Activated naive CD4-positive, alpha-beta T cell treated with anti-CD3 and anti-CD28 coated beads, Interleukin-2, amount 50 U/mL, for 24 hours (primary cell): ENCODE measurements at regions not wholly inside any gene's neighbourhood (a gene's known extent, or its start where the extent isn't known, plus 50 kb on each side); places are given as distances from the start of the nearest gene placed in this dataset.

ENCODE experiments used
- H3K27ac Mint-ChIP-seq: one replicate; pipeline ENCODE4 v1.8.0; 2021; ENCODE audit warnings: mild to moderate bottlenecking, mixed read lengths
- H3K27me3 Mint-ChIP-seq: one replicate; pipeline ENCODE4 v1.8.0; 2021; ENCODE audit warnings: mixed read lengths
- H3K36me3 Mint-ChIP-seq: one replicate; pipeline ENCODE4 v1.8.0; 2021; ENCODE audit warnings: mixed read lengths
- H3K4me1 Mint-ChIP-seq: one replicate; pipeline ENCODE4 v1.8.0; 2021; ENCODE audit warnings: mixed read lengths
- H3K4me3 Mint-ChIP-seq: one replicate; pipeline ENCODE4 v1.8.0; 2021; ENCODE audit warnings: mild to moderate bottlenecking, mixed read lengths
- H3K9me3 Mint-ChIP-seq: one replicate; pipeline ENCODE4 v1.8.0; 2021; ENCODE audit warnings: mixed read lengths

DNA sequence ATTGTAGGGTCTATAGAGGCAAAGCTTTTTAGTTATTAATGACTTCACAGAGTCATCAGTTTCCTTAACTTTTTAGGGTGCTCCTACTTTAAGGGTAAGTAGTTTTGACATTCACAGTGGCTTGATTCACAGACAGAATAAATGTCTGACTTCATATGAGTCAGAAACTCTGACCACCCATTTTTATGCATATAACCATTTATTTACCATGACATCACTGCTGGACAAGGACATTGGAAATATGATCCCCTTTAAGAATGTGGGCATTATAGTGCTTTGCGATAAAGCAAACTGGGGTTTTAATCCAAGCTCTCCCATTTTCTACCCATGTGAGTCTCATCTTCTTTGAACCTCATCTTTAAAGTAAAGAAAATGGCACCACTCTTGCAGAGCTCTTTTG is 162.0 kb upstream of the MC4R start:
- Mint-ChIP-seq H3K27ac (no peak overlapping the region), H3K4me1 (no peaks in the 10 kb centered on the region), H3K9me3 (no peaks in the 10 kb centered on the region), H3K4me3 (no peak overlapping the region), H3K27me3 (no peaks in the 10 kb centered on the region), H3K36me3 (no peaks in the 10 kb centered on the region)

DNA sequence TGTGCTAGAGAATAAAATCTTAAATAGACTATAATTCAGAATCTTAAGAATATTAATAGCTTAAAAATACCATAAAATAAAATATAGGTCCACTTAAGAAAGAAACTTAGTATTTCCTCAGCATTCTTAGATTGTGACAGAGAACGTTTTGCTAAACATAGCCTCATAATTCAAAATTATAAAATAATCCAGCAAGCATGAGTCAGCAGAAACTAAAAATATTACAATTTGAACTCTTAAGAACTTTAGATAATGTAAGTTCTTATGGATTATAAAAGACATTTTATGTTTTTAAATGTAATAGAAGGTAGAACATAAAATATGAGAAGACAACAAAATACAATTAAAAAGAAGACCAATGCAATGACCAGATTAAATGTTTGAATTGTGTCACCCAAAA is 164.5 kb upstream of the MC4R start:
- no peaks in the 10 kb centered on the region for H3K27me3 Mint-ChIP-seq
- H3K27ac Mint-ChIP-seq = no peak overlapping the region
- H3K9me3 Mint-ChIP-seq = no peaks in the 10 kb centered on the region
- no peaks in the 10 kb centered on the region for H3K36me3 Mint-ChIP-seq
- no peak overlapping the region for H3K4me3 Mint-ChIP-seq
- H3K4me1 Mint-ChIP-seq = no peaks in the 10 kb centered on the region

GRCh38 chr18:60538891-60539290 is 166.3 kb upstream of the MC4R start:
- no peaks in the 10 kb centered on the region for H3K36me3 Mint-ChIP-seq

DNA sequence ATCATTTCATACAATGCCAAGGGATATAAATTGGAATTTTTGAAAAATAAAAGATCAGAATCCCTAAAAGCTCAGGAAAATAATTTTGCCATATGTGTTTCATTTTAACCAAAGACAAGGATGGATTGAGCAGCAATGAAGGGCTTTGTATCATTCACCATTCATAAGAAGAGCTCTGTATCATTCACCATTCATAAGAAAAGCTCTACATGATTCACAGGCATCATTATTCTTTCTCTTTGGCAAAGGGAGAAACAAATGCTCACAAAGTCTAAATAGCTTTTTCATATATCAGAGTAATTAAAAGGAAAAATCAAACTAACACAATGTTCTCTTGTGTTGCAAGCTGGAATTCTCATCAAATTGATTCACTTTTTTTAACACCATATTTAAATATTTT is 169.1 kb upstream of the MC4R start:
- H3K4me1 Mint-ChIP-seq = no peaks in the 10 kb centered on the region
- H3K4me3 Mint-ChIP-seq = no peak overlapping the region
- H3K27ac Mint-ChIP-seq = no peak overlapping the region
- H3K9me3 Mint-ChIP-seq = no peaks in the 10 kb centered on the region
- H3K27me3 Mint-ChIP-seq = no peaks in the 10 kb centered on the region
- no peaks in the 10 kb centered on the region for H3K36me3 Mint-ChIP-seq

More at GRCh38 chr18:60538891-60539290, 166.3 kb upstream of the MC4R start:
- Mint-ChIP-seq H3K27ac (no peak overlapping the region), H3K9me3 (no peaks in the 10 kb centered on the region), H3K27me3 (no peaks in the 10 kb centered on the region), H3K4me3 (no peak overlapping the region), H3K4me1 (no peaks in the 10 kb centered on the region)

- H3K9me3 Mint-ChIP-seq = no peaks in the 10 kb centered on the region
- no peak overlapping the region for H3K27ac Mint-ChIP-seq
- no peaks in the 10 kb centered on the region for H3K4me1 Mint-ChIP-seq
- no peaks in the 10 kb centered on the region for H3K36me3 Mint-ChIP-seq
- H3K4me3 Mint-ChIP-seq = no peak overlapping the region
- no peaks in the 10 kb centered on the region for H3K27me3 Mint-ChIP-seq
Measured at GRCh38 chr18:60543646-60544045, 171.1 kb upstream of the MC4R start.

- no peaks in the 10 kb centered on the region for H3K9me3 Mint-ChIP-seq
- no peaks in the 10 kb centered on the region for H3K27me3 Mint-ChIP-seq
- no peak overlapping the region for H3K27ac Mint-ChIP-seq
- no peaks in the 10 kb centered on the region for H3K4me1 Mint-ChIP-seq
- no peak overlapping the region for H3K4me3 Mint-ChIP-seq
- no peaks in the 10 kb centered on the region for H3K36me3 Mint-ChIP-seq
Measured at GRCh38 chr18:60549338-60549960, 176.9 kb upstream of the MC4R start.

GRCh38 chr18:60552948-60553347 is 180.4 kb upstream of the MC4R start:
- H3K36me3 Mint-ChIP-seq = no peaks in the 10 kb centered on the region
- no peaks in the 10 kb centered on the region for H3K4me1 Mint-ChIP-seq
- no peak overlapping the region for H3K27ac Mint-ChIP-seq
- H3K27me3 Mint-ChIP-seq = no peaks in the 10 kb centered on the region
- H3K9me3 Mint-ChIP-seq = no peaks in the 10 kb centered on the region
- no peak overlapping the region for H3K4me3 Mint-ChIP-seq

- Mint-ChIP-seq H3K4me3 (no peak overlapping the region), H3K27ac (no peak overlapping the region), H3K9me3 (no peaks in the 10 kb centered on the region), H3K36me3 (no peaks in the 10 kb centered on the region), H3K27me3 (no peaks in the 10 kb centered on the region), H3K4me1 (no peaks in the 10 kb centered on the region)
Measured at GRCh38 chr18:60554967-60555366, 182.4 kb upstream of the MC4R start.

DNA sequence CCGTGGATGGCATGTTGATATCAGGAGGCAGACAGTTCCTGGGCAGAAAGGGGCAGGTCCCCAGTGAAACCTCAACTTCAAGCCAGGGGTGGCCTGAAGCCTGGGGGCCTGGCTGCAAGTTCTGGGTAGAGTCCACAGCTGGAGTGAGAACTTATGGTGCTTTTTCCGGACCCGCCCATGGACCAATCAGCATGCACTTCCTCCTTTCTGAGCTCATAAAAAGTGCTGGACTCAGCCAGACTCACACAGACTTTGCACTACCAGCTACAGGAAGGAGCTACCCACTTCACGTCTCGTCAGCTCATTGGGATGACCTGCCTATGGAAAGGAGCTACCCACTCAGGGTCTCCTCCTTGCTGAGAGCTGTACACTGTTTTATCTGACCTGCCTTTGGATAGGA is 183.1 kb upstream of the MC4R start:
- Mint-ChIP-seq H3K4me1 (no peaks in the 10 kb centered on the region), H3K27me3 (no peaks in the 10 kb centered on the region), H3K9me3 (no peaks in the 10 kb centered on the region), H3K4me3 (no peak overlapping the region), H3K27ac (no peak overlapping the region), H3K36me3 (no peaks in the 10 kb centered on the region)

DNA sequence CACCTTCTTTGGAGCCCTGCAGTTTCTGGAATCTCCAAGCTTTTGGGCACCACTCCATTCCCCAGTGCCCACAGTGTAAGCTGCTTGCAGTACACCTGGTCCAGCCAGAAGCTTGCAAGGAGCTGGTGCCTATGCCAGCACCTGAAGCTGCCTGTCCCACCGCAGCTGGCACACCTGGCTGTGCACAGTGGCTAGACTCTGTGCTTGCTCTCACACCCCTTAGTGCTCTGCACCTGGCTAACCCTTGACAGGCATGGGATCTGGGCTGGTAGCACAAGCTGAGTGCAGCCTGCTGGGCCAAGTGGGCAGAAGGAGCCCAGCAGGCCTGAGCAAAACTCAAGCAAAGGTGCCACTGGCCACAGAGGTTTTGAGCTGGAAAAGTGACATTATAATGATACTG is 183.8 kb upstream of the MC4R start:
- H3K9me3 Mint-ChIP-seq = no peaks in the 10 kb centered on the region
- H3K36me3 Mint-ChIP-seq = no peaks in the 10 kb centered on the region
- no peak overlapping the region for H3K4me3 Mint-ChIP-seq
- H3K27ac Mint-ChIP-seq = no peak overlapping the region
- H3K27me3 Mint-ChIP-seq = no peaks in the 10 kb centered on the region
- H3K4me1 Mint-ChIP-seq = no peaks in the 10 kb centered on the region

DNA sequence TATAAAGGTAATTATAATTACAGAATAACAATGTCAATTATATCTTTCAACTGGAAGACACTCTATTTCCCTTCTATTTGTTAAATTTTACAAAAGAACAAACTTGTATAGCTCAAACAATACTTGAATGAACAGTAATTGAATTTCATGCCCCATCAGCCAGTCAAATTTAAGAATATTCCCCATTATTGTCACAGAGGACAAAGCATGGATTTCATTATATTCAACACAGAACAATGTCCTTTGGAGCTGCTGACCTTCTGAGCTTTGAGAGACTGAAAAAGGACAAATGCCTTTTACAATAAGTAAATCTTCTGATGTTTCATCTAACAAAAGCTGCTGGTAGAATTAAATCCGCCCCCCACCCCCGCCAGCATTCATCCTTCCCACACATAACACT is 187.5 kb upstream of the MC4R start:
- Mint-ChIP-seq H3K36me3 (no peaks in the 10 kb centered on the region), H3K27me3 (no peaks in the 10 kb centered on the region), H3K4me3 (no peak overlapping the region), H3K9me3 (no peaks in the 10 kb centered on the region), H3K27ac (no peak overlapping the region), H3K4me1 (no peaks in the 10 kb centered on the region)

GRCh38 chr18:60563082-60563481 is 190.5 kb upstream of the MC4R start:
- Mint-ChIP-seq H3K9me3 (no peaks in the 10 kb centered on the region), H3K27ac (no peak overlapping the region), H3K4me1 (no peaks in the 10 kb centered on the region), H3K36me3 (no peaks in the 10 kb centered on the region), H3K4me3 (no peak overlapping the region), H3K27me3 (no peaks in the 10 kb centered on the region)

- H3K27ac Mint-ChIP-seq = no peak overlapping the region
- H3K4me1 Mint-ChIP-seq = no peaks in the 10 kb centered on the region
- no peaks in the 10 kb centered on the region for H3K9me3 Mint-ChIP-seq
- H3K4me3 Mint-ChIP-seq = no peak overlapping the region
- H3K27me3 Mint-ChIP-seq = no peaks in the 10 kb centered on the region
- no peaks in the 10 kb centered on the region for H3K36me3 Mint-ChIP-seq
Measured at GRCh38 chr18:60568220-60568619, 195.6 kb upstream of the MC4R start.

GRCh38 chr18:60570172-60570571 is 197.6 kb upstream of the MC4R start:
- no peaks in the 10 kb centered on the region for H3K27me3 Mint-ChIP-seq
- no peak overlapping the region for H3K27ac Mint-ChIP-seq
- H3K36me3 Mint-ChIP-seq = no peaks in the 10 kb centered on the region

DNA sequence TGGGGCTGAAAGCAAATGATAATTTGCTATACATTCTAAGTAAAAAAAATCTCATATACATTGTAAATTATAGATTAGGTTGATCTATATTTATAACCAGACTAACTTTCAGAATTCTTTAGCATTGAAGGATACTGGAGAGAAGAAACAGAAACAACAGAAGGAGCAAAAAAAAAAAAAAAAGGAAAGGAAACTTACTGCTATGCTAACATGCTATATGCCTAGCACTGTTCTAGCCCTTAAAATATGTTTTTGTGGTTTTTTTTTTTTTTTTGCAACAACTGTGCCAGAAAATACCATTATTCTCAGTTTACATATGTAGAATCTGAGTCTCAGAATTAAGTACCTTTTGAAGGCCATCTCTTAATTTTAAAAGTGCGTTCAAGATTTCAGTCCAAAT is 204.9 kb upstream of the MC4R start:
- Mint-ChIP-seq H3K36me3 (no peaks in the 10 kb centered on the region), H3K27me3 (no peaks in the 10 kb centered on the region), H3K4me1 (no peaks in the 10 kb centered on the region), H3K9me3 (no peaks in the 10 kb centered on the region), H3K27ac (no peak overlapping the region), H3K4me3 (no peak overlapping the region)

More at GRCh38 chr18:60570172-60570571, 197.6 kb upstream of the MC4R start:
- Mint-ChIP-seq H3K4me1 (no peaks in the 10 kb centered on the region), H3K4me3 (no peak overlapping the region), H3K9me3 (no peaks in the 10 kb centered on the region)

GRCh38 chr18:60585670-60586069 is 213.1 kb upstream of the MC4R start:
- Mint-ChIP-seq H3K36me3 (no peaks in the 10 kb centered on the region), H3K4me1 (no peaks in the 10 kb centered on the region), H3K4me3 (no peak overlapping the region), H3K9me3 (peaks cover 5% of the 10 kb centered on the region), H3K27ac (no peak overlapping the region), H3K27me3 (no peaks in the 10 kb centered on the region)

- no peak overlapping the region for H3K27ac Mint-ChIP-seq
- no peaks in the 10 kb centered on the region for H3K4me1 Mint-ChIP-seq
- H3K9me3 Mint-ChIP-seq = peaks cover 5% of the 10 kb centered on the region
- H3K36me3 Mint-ChIP-seq = no peaks in the 10 kb centered on the region
- H3K27me3 Mint-ChIP-seq = no peaks in the 10 kb centered on the region
- no peak overlapping the region for H3K4me3 Mint-ChIP-seq
Measured at GRCh38 chr18:60593249-60593648, 220.7 kb upstream of the MC4R start.
